ENCODE measurements at regions not wholly inside any gene's neighbourhood (a gene's known extent, or its start where the extent isn't known, plus 50 kb on each side); places are given as distances from the start of the nearest gene placed in this dataset.

- TF ChIP-seq OVOL2 (CRISPR knock-in tag; IDR thresholded peaks at IDR 0.05; ENCODE audit: borderline replicate concordance) (no peak), ATF2 (CRISPR knock-in tag; IDR thresholded peaks at IDR 0.05; ENCODE audit: borderline replicate concordance, low read depth) (no peak), CTCF (IDR thresholded peaks at IDR 0.05) (no peak), AFF4 (CRISPR knock-in tag; IDR thresholded peaks at IDR 0.05; ENCODE audit: borderline replicate concordance) (no peak), SP1 (CRISPR knock-in tag; conservative IDR thresholded peaks at IDR 0.05) (no peak), E2F4 (CRISPR knock-in tag; IDR thresholded peaks at IDR 0.05; ENCODE audit: borderline replicate concordance, low read depth) (no peak), TEAD1 (CRISPR knock-in tag; IDR thresholded peaks at IDR 0.05) (no peak), ZNF396 (CRISPR knock-in tag; IDR thresholded peaks at IDR 0.05; ENCODE audit: borderline replicate concordance) (no peak), FOXK1 (CRISPR knock-in tag; IDR thresholded peaks at IDR 0.05) (no peak), ARID4B (CRISPR knock-in tag; IDR thresholded peaks at IDR 0.05; ENCODE audit: borderline replicate concordance) (no peak), USF1 (CRISPR knock-in tag; IDR thresholded peaks at IDR 0.05) (no peak), TCF7 (CRISPR knock-in tag; IDR thresholded peaks at IDR 0.05; ENCODE audit: low read depth) (no peak)
Observed at GRCh38 chr2:9734308-9734707, 103.5 kb upstream of the YWHAQ start.

Data from WTC11 (cell line).